Stimulated activated CD8-positive, alpha-beta memory T cell treated with anti-CD3 and anti-CD28 coated beads, Interleukin-12 subunit alpha, Interleukin-12 subunit beta, amount 100 ng/mL, for 4 hours (primary cell): ENCODE measurements at regions not wholly inside any gene's neighbourhood (a gene's known extent, or its start where the extent isn't known, plus 50 kb on each side); places are given as distances from the start of the nearest gene placed in this dataset.

ENCODE experiments used
- DNase-seq: peaks from one replicate; pipeline ENCODE4 v3.0.0-alpha.2; 2020; ENCODE audit warnings: low read depth

- no peak for DNase-seq
Measured at GRCh38 chr19:32105527-32106310, 239.7 kb upstream of the ZNF507 start.

GRCh38 chr19:32122258-32122657 lies 223.2 kb upstream of the ZNF507 start:
- no peak for DNase-seq

- no peak for DNase-seq
Measured at GRCh38 chr19:32123355-32123940, 222.0 kb upstream of the ZNF507 start.

GRCh38 chr19:32124585-32124984 lies 220.8 kb upstream of the ZNF507 start:
- no peak for DNase-seq

GRCh38 chr19:32129141-32129540 lies 216.3 kb upstream of the ZNF507 start:
- DNase-seq: no peak

GRCh38 chr19:32130332-32130731 lies 215.1 kb upstream of the ZNF507 start:
- no peak for DNase-seq

GRCh38 chr19:32131005-32131404 lies 214.4 kb upstream of the ZNF507 start:
- DNase-seq: no peak

GRCh38 chr19:32138416-32138815 lies 207.0 kb upstream of the ZNF507 start:
- no peak for DNase-seq

- DNase-seq: no peak
Measured at GRCh38 chr19:32141840-32142511, 203.4 kb upstream of the ZNF507 start.

- DNase-seq: no peak
Measured at GRCh38 chr19:32146664-32147063, 198.7 kb upstream of the ZNF507 start.

- no peak for DNase-seq
Measured at GRCh38 chr19:32150605-32151004, 194.8 kb upstream of the ZNF507 start.

GRCh38 chr19:32154418-32154817 lies 191.0 kb upstream of the ZNF507 start:
- no peak for DNase-seq

- DNase-seq: no peak
Measured at GRCh38 chr19:32164384-32164992, 180.9 kb upstream of the ZNF507 start.

GRCh38 chr19:32165141-32165540 lies 180.3 kb upstream of the ZNF507 start:
- no peak for DNase-seq

GRCh38 chr19:32165750-32166149 lies 179.7 kb upstream of the ZNF507 start:
- no peak for DNase-seq

GRCh38 chr19:32166238-32166637 lies 179.2 kb upstream of the ZNF507 start:
- no peak for DNase-seq

GRCh38 chr19:32168111-32168510 lies 177.3 kb upstream of the ZNF507 start:
- no peak for DNase-seq

GRCh38 chr19:32168606-32169005 lies 176.8 kb upstream of the ZNF507 start:
- no peak for DNase-seq

GRCh38 chr19:32171719-32172151 lies 173.7 kb upstream of the ZNF507 start:
- DNase-seq: no peak

- DNase-seq: no peak
Measured at GRCh38 chr19:32172566-32173160, 172.7 kb upstream of the ZNF507 start.

- no peak for DNase-seq
Measured at GRCh38 chr19:32173836-32174235, 171.6 kb upstream of the ZNF507 start.

- DNase-seq: no peak
Measured at GRCh38 chr19:32174386-32175113, 170.9 kb upstream of the ZNF507 start.
